PC-9 (cell line): ENCODE measurements at regions not wholly inside any gene's neighbourhood (a gene's known extent, or its start where the extent isn't known, plus 50 kb on each side); places are given as distances from the start of the nearest gene placed in this dataset.

Experiments used
- EZH2 ChIP-seq: fragments of 200-600 bp; sonication (generic); IDR thresholded peaks from 2 replicates; pipeline ENCODE4 v1.8.0; 2017; ENCODE audit warnings: antibody characterized with exemption, low read depth
- TF ChIP-seq, protein P1 (sequence below): fragments of 200-600 bp; sonication (generic); conservative IDR thresholded peaks from 2 replicates; pipeline ENCODE4 v1.6.1; 2017; ENCODE audit warnings: mixed run types, antibody characterized with exemption, mild to moderate bottlenecking, moderate library complexity

DNA sequence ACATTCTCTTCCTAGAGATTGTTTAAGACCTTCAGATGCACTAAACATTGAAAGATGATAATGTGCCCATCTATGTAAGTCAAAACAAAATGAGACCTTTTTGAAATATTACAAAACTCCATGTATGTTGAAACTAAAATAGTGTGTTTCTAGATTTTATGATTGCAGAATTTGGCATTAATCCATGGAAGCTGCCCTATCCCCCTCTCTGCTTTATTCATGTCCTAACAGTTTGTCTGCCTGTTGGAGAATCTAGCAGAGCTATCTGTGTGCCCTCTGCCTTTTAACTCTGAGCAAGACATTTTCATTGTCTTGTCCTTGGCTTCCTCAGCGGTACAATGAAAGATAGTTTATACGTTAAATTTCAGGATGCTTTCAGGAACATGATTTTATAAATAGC is 105.5 kb downstream of the FAT3 start:
- TF ChIP-seq, protein P1, sequence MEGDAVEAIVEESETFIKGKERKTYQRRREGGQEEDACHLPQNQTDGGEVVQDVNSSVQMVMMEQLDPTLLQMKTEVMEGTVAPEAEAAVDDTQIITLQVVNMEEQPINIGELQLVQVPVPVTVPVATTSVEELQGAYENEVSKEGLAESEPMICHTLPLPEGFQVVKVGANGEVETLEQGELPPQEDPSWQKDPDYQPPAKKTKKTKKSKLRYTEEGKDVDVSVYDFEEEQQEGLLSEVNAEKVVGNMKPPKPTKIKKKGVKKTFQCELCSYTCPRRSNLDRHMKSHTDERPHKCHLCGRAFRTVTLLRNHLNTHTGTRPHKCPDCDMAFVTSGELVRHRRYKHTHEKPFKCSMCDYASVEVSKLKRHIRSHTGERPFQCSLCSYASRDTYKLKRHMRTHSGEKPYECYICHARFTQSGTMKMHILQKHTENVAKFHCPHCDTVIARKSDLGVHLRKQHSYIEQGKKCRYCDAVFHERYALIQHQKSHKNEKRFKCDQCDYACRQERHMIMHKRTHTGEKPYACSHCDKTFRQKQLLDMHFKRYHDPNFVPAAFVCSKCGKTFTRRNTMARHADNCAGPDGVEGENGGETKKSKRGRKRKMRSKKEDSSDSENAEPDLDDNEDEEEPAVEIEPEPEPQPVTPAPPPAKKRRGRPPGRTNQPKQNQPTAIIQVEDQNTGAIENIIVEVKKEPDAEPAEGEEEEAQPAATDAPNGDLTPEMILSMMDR: no peak
- no peak for TF ChIP-seq EZH2
